Stomach (tissue), 4 donors: ENCODE measurements at regions not wholly inside any gene's neighbourhood (a gene's known extent, or its start where the extent isn't known, plus 50 kb on each side); places are given as distances from the start of the nearest gene placed in this dataset.
"Not testable (repeated sequence)": the region's sequence is repeated elsewhere in the genome, so short reads cannot be mapped to it uniquely, and the experiment has no call there.

Experiments used
- CTCF ChIP-seq, 7 experiments: fragments of 450-650 bp in 4 of 7; fragments of 200-600 bp in 3 of 7; sonication (generic) in 3 of 7; IDR thresholded peaks; one replicate each; pipeline ENCODE4 v1.5.1; 2016 to 2019; ENCODE audit warnings: antibody characterized with exemption in 7 of 7, control low read depth in 2 of 7, mild to moderate bottlenecking in 1 of 7
- EP300 ChIP-seq: sonication (generic); formaldehyde crosslinking; IDR thresholded peaks from one replicate; pipeline ENCODE4 v1.6.1; 2017; ENCODE audit warnings: antibody characterized with exemption
- POLR2A ChIP-seq, 4 donors: fragments of 450-650 bp; IDR thresholded peaks; one replicate each; pipeline ENCODE4 v1.6.1; 2016; ENCODE audit warnings: antibody characterized with exemption in 4 of 4, control low read depth in 2 of 4, mild to moderate bottlenecking in 1 of 4, moderate library complexity in 1 of 4
- POLR2AphosphoS5 ChIP-seq, 3 donors: sonication (generic); formaldehyde crosslinking; IDR thresholded peaks; one replicate each; pipeline ENCODE4 v1.6.1; 2016; ENCODE audit warnings: antibody characterized with exemption in 3 of 3

GRCh38 chr15:20243486-20244240, 297.9 kb downstream of the GOLGA6L6 start:
- TF ChIP-seq CTCF (IDR thresholded peaks at IDR 0.05); POLR2A (IDR thresholded peaks at IDR 0.05); EP300; POLR2AphosphoS5 (IDR thresholded peaks at IDR 0.05): not testable (repeated sequence)
